K562 (cell line): ENCODE measurements at regions not wholly inside any gene's neighbourhood (a gene's known extent, or its start where the extent isn't known, plus 50 kb on each side); places are given as distances from the start of the nearest gene placed in this dataset.

Experiments
- ATAC-seq: fragments of 200-7000 bp; cut with Tn5 transposase; 3 replicates; pipeline ENCODE4 v1.9.1; 2020; ENCODE audit warnings: moderate library complexity
- BruUV-seq: library from RNA; stranded (reverse); fragments of 400-500 nt; replicated peaks from 2 replicates; lab custom pipeline; 2021; lab: Mats Ljungman, UMichigan
- CTCF ChIA-PET: fragments of 300-600 bp; formaldehyde crosslinking; extraction: SDS; loops from one replicate; lab custom pipeline; 2021; ENCODE audit warnings: low intra/inter-chr PET ratio; lab: Yijun Ruan, JAX
- POLR2A ChIA-PET: fragments of 300-600, 350-650 bp; sonication (Branson Sonifier 250); formaldehyde crosslinking; extraction: SDS; loops from one replicate; lab custom pipeline; 2021; ENCODE audit warnings: antibody characterized with exemption, inconsistent platforms; lab: Yijun Ruan, JAX
- DNase-seq, 4 experiments: peaks; one replicate each; pipeline versions ENCODE4 v3.0.0 to v3.0.0-alpha.2; 2011 to 2018; ENCODE audit warnings: low spot score in 3 of 4, mixed read lengths in 3 of 4; ENCODE audit errors: extremely low read depth in 1 of 4
- FAIRE-seq: peaks from 2 replicates; lab custom pipeline; 2011; peaks lifted over from hg19 to GRCh38; lab: Jason Lieb, UNC
- H2AFZ ChIP-seq: 2 replicates; pipeline ENCODE4 v1.6.0; 2011; ENCODE audit warnings: low read depth, low read length, control low read depth, inconsistent platforms
- H3K27ac ChIP-seq: fragments of 200-600 bp; 3 replicates; pipeline ENCODE4 v1.8.0; 2011; ENCODE audit warnings: low read depth, mild to moderate bottlenecking, control low read depth, inconsistent platforms, low read length, moderate library complexity, mixed read lengths; ENCODE audit errors: extremely low read depth
- H3K27me3 ChIP-seq, 2 experiments: fragments of 300-600 bp in 1 of 2; 2 replicates in 1 of 2; 3 replicates in 1 of 2; pipeline versions ENCODE4 v1.6.0 to v1.8.0; 2011; ENCODE audit warnings: inconsistent platforms in 2 of 2, low read length in 2 of 2, mild to moderate bottlenecking in 1 of 2, mixed read lengths in 1 of 2, moderate library complexity in 1 of 2; ENCODE audit not compliant: control insufficient read depth in 2 of 2, insufficient read depth in 2 of 2
- H3K36me3 ChIP-seq: fragments of 300-600 bp; 3 replicates; pipeline ENCODE4 v1.8.0; 2011; ENCODE audit warnings: mild to moderate bottlenecking, low read length, inconsistent platforms; ENCODE audit not compliant: control insufficient read depth, insufficient read depth
- H3K4me1 ChIP-seq, 2 experiments: fragments of 200-600 bp in 1 of 2; replicated peaks in 1 of 2; 2 replicates in 1 of 2; 3 replicates in 1 of 2; pipeline versions ENCODE4 v1.5.1 to v1.8.0; 2011; ENCODE audit warnings: inconsistent platforms in 2 of 2, low read length in 2 of 2, mild to moderate bottlenecking in 1 of 2, mixed read lengths in 1 of 2, moderate library complexity in 1 of 2; ENCODE audit not compliant: control insufficient read depth in 2 of 2, insufficient read depth in 2 of 2
- H3K4me2 ChIP-seq: 2 replicates; pipeline ENCODE4 v1.6.1; 2011; ENCODE audit warnings: low read length, control low read depth, inconsistent platforms, mixed read lengths; ENCODE audit not compliant: insufficient read depth
- H3K4me3 ChIP-seq: fragments of 200-600 bp; sonication (generic), shearing (Covaris generic); 2 replicates; pipeline ENCODE4 v1.5.1; 2016; ENCODE audit warnings: control low read depth, inconsistent platforms
- H3K79me2 ChIP-seq: fragments of 200-600 bp; 3 replicates; pipeline ENCODE4 v1.8.0; 2011; ENCODE audit warnings: low read length, inconsistent platforms; ENCODE audit not compliant: control insufficient read depth, insufficient read depth
- H3K9ac ChIP-seq, 2 experiments: 2 replicates each; pipeline versions ENCODE4 v1.6.0 to v1.6.1; 2011; ENCODE audit warnings: low read depth in 2 of 2, low read length in 2 of 2, control low read depth in 1 of 2, inconsistent platforms in 1 of 2, mild to moderate bottlenecking in 1 of 2, mixed read lengths in 1 of 2; ENCODE audit not compliant: insufficient read depth in 1 of 2
- H3K9me1 ChIP-seq: one replicate; pipeline ENCODE4 v1.6.0; 2011; ENCODE audit warnings: inconsistent platforms, mild to moderate bottlenecking, low read length, moderate library complexity; ENCODE audit not compliant: control insufficient read depth, insufficient read depth
- H3K9me3 ChIP-seq: replicated peaks from 2 replicates; pipeline ENCODE4 v1.5.1; 2011; ENCODE audit warnings: low read depth, low read length, inconsistent platforms; ENCODE audit not compliant: control insufficient read depth, insufficient read depth
- H4K20me1 ChIP-seq: replicated peaks from 2 replicates; pipeline ENCODE4 v1.6.1; 2011; ENCODE audit warnings: low read length, inconsistent platforms, mixed read lengths; ENCODE audit not compliant: control insufficient read depth, insufficient read depth
- FOXP4 ChIP-seq: sonication (generic); formaldehyde crosslinking; IDR thresholded peaks from 2 replicates; pipeline ENCODE4 v1.8.0; 2022; ENCODE audit warnings: mild to moderate bottlenecking, missing genetic modification reagents, borderline replicate concordance
- GMEB1 ChIP-seq: fragments of 250-450 bp; sonication (Bioruptor Pico); IDR thresholded peaks from 2 replicates; pipeline ENCODE4 v1.4.0; 2020; ENCODE audit warnings: mild to moderate bottlenecking
- MAX ChIP-seq: sonication (generic); formaldehyde crosslinking; IDR thresholded peaks from 2 replicates; pipeline ENCODE4 v1.9.0; 2022; ENCODE audit warnings: mild to moderate bottlenecking, missing genetic modification reagents
- POLR2G ChIP-seq: fragments of 200-400 bp; formaldehyde crosslinking; IDR thresholded peaks from 2 replicates; pipeline ENCODE4 v1.6.1; 2017; ENCODE audit warnings: low read depth, mild to moderate bottlenecking, antibody characterized with exemption, low read length, moderate library complexity
- SAFB2 ChIP-seq: fragments of 200-400 bp; formaldehyde crosslinking; IDR thresholded peaks from 2 replicates; pipeline ENCODE4 v1.6.1; 2018; ENCODE audit warnings: borderline replicate concordance, low read length, low read depth, moderate library complexity; ENCODE audit not compliant: severe bottlenecking
- ZC3H11A ChIP-seq: IDR thresholded peaks from 2 replicates; pipeline ENCODE4 v1.6.1; 2012; ENCODE audit warnings: low read depth, low read length, improper control_type of control experiment
- ZHX1 ChIP-seq: fragments of 150-350 bp; conservative IDR thresholded peaks from 2 replicates; pipeline ENCODE4 v1.6.1; 2014; ENCODE audit warnings: low read length
- ZMIZ1 ChIP-seq, 2 experiments: fragments of 150-350 bp in 1 of 2; IDR thresholded peaks; 2 replicates each; pipeline ENCODE4 v1.6.1; 2012 to 2016; ENCODE audit warnings: low read depth in 2 of 2, low read length in 2 of 2, mild to moderate bottlenecking in 1 of 2, moderate library complexity in 1 of 2
- ZNF175 ChIP-seq: fragments of 200-800 bp; sonication (Bioruptor generic); IDR thresholded peaks from 2 replicates; pipeline ENCODE4 v1.6.1; 2016; ENCODE audit warnings: low read depth, mild to moderate bottlenecking, missing genetic modification characterization, missing compliant biosample characterization
- WGBS: fragments of 100-300 bp; shearing (Covaris generic); methylation state at CpG from one replicate; pipeline ENCODE4 v1.1.6; 2016; ENCODE audit warnings: low coverage, mixed read lengths; ENCODE audit not compliant: insufficient coverage; ENCODE audit errors: missing lambda C conversion rate; 5-methylcytosine and 5-hydroxymethylcytosine counted together
- in situ Hi-C: fragments of 300-500 bp; cut with MboI; formaldehyde crosslinking; loops from 4 replicates; pipeline ENCODE4 v1.15.0; 2018; ENCODE audit warnings: inconsistent platforms, mixed read lengths
- intact Hi-C: fragments of 100-400 bp; cut with micrococcal nuclease; formaldehyde crosslinking; loops from 2 replicates; pipeline ENCODE4 v1.14.2; 2022

- Histone ChIP-seq H3K4me3 (no peak overlapping the region), H3K79me2 (no peaks in the 10 kb centered on the region), H3K27ac (no peak overlapping the region), H3K4me2 (no peak overlapping the region), H3K9ac (no peak overlapping the region), H3K36me3 (no peaks in the 10 kb centered on the region), H4K20me1 (no peaks in the 10 kb centered on the region), H3K9me1 (no peaks in the 10 kb centered on the region), H3K9me3 (no peaks in the 10 kb centered on the region; the same call in 1 of the 2 replicates), H2AFZ (no peak overlapping the region), H3K27me3 (no peaks in the 10 kb centered on the region), H3K4me1 (no peaks in the 10 kb centered on the region)
- no peak for FAIRE-seq
- CTCF ChIA-PET = no interaction called here
- TF ChIP-seq ZMIZ1 (IDR thresholded peaks at IDR 0.05; ENCODE audit: low read depth in 2 of 2, low read length in 2 of 2) (no peak), SAFB2 (no peak), ZNF175 (CRISPR knock-in tag) (no peak), POLR2G (no peak), FOXP4 (no peak), MAX (no peak), ZC3H11A (no peak), GMEB1 (CRISPR knock-in tag) (no peak), ZHX1 (no peak)
- intact Hi-C loops (no loop called here), in situ Hi-C loops (no loop called here)
- WGBS = 0% methylated on average over 2 of the region's 2 CpGs
- no peak for ATAC-seq
- no peak for DNase-seq
- BruUV-seq = no TSS peak
- POLR2A ChIA-PET = no interaction called here
Measured at GRCh38 chr6:48658915-48659314, 547.9 kb upstream of the PTCHD4 start.
